GM18526 (cell line): ENCODE measurements at regions not wholly inside any gene's neighbourhood (a gene's known extent, or its start where the extent isn't known, plus 50 kb on each side); places are given as distances from the start of the nearest gene placed in this dataset.

Experiments used
- POLR2A ChIP-seq: IDR thresholded peaks from 3 replicates; pipeline ENCODE4 v1.6.1; 2011; ENCODE audit not compliant: insufficient read length; ENCODE audit errors: extremely low read depth

- no peak for TF ChIP-seq POLR2A
Observed at GRCh38 chr3:177917234-177917861, 618.9 kb upstream of the KCNMB2 start.

GRCh38 chr3:177921153-177921552, 615.1 kb upstream of the KCNMB2 start:
- TF ChIP-seq POLR2A, result no peak

GRCh38 chr3:177924261-177924660, 612.0 kb upstream of the KCNMB2 start:
- no peak for TF ChIP-seq POLR2A

- TF ChIP-seq POLR2A, result no peak
Observed at GRCh38 chr3:177928172-177928873, 607.9 kb upstream of the KCNMB2 start.

DNA sequence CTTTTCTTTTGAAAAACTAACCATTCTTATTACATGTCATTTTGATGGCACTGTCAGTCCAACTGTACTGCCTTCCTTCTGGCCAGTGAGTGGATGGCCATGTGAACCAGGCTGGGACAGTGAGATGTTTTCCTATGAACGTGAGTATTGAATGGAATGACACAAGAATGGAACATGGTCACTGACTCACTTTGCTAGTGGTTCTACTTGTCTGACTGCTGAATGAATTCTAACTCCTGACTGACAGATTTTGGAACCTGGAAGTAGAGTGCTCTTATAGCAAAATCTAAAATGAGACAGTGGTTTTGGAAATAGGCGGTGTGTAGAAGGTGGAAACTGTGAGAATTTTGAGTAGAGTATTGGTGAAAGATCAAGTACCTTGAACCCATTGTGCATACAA, 606.9 kb upstream of the KCNMB2 start:
- TF ChIP-seq POLR2A, result no peak

GRCh38 chr3:177930771-177931170, 605.5 kb upstream of the KCNMB2 start:
- TF ChIP-seq POLR2A, result no peak

DNA sequence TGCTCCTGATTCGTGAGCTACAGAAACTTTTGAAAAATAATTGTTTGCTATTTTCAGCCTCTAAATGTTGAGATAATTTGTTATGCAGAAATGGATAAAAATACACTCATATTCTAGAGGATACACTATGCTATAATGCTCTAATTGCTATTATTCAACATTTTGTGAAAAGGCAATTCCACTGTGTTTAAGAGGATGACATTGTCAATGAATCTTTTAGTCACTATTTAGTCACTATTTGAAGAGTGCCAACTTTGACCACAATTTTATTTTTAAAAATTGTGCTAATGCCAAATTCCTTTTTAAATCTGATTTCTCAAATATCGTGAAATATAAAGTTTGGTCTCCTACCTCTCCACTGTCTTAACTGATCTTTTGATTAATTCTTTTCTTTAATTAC, 604.9 kb upstream of the KCNMB2 start:
- no peak for TF ChIP-seq POLR2A

GRCh38 chr3:177932346-177932745, 603.9 kb upstream of the KCNMB2 start:
- TF ChIP-seq POLR2A, result no peak

DNA sequence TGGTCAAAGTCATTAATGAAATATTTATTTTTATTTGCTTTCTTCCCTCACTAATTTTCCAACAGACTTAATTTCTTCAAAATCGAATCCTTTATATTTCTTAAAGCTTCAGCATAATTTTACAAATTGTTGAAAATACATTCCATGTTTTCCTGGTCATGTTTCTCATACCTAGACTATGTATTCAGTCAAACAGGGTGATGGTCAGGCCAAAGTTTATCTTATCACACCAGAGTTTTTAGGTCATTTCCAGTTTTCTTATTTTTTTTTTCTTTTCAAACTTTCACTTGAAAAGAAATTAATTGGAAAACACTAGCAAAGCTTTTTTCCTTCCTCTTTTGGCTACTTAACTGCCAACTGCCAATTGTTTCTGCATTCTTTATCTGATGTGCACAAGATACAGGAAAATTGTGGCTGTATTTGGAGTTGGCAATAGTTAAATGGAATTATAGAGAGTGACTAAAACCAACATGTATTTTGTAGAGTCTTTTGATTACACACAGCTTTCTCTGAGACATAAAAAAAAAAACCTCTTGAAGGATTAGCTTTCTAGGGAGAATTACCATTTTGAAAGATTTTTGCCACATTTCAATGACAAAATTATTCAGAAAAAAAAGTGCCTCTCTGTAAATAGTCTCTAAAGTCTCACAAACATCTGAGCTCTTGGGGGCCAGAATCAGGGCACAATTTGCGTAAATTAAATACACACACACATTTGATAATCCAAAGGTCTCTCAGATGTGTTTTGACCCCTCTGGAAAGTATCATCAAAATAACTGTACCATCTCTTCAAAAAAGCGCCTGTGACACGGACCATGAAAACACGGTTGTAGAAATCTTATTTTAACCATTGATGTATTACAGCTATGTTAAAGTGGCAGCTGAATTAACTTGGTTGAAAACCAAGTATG, 603.2 kb upstream of the KCNMB2 start:
- no peak for TF ChIP-seq POLR2A

GRCh38 chr3:177934001-177934891, 602.0 kb upstream of the KCNMB2 start:
- TF ChIP-seq POLR2A, result no peak

- no peak for TF ChIP-seq POLR2A
Observed at GRCh38 chr3:177935047-177935446, 601.2 kb upstream of the KCNMB2 start.

- no peak for TF ChIP-seq POLR2A
Observed at GRCh38 chr3:177936721-177937120, 599.5 kb upstream of the KCNMB2 start.

- no peak for TF ChIP-seq POLR2A
Observed at GRCh38 chr3:177942911-177943310, 593.3 kb upstream of the KCNMB2 start.

DNA sequence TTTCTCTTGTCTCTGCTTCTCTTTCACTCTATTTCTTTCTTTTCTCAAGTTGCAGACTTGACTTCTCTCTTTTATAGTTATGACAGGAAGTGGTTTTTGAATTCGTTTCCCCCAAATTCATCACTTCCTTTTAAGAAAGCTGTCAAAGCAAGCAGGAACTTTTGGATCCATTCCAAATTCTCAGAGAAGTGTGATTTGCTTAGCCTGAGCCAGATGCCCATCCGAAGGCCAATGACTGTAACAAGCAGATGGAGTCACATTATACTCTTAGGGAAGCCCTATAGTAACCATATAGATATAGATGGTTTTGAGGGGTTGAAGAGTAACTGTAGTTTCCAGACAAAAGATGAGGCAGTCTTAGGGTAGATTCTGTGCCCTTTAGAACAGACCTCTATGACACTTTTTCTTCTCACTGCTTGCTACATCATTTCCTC, 592.0 kb upstream of the KCNMB2 start:
- TF ChIP-seq POLR2A, result no peak

GRCh38 chr3:177946048-177946447, 590.2 kb upstream of the KCNMB2 start:
- TF ChIP-seq POLR2A, result no peak
